Neutrophil (primary cell): ENCODE measurements at regions not wholly inside any gene's neighbourhood (a gene's known extent, or its start where the extent isn't known, plus 50 kb on each side); places are given as distances from the start of the nearest gene placed in this dataset.

Experiments used
- H3K27ac ChIP-seq: fragments of 200-600 bp; sonication (generic); 2 replicates; pipeline ENCODE4 v1.5.1; 2016; ENCODE audit warnings: mild to moderate bottlenecking, moderate library complexity
- H3K27me3 ChIP-seq: fragments of 200-600 bp; sonication (generic); 2 replicates; pipeline ENCODE4 v1.6.0; 2016; ENCODE audit warnings: mild to moderate bottlenecking
- H3K36me3 ChIP-seq: fragments of 200-600 bp; sonication (generic); 2 replicates; pipeline ENCODE4 v1.5.1; 2017
- H3K4me1 ChIP-seq, 2 experiments: fragments of 200-600 bp in 1 of 2; sonication (generic) in 1 of 2; 1 replicate in 1 of 2; 2 replicates in 1 of 2; pipeline versions ENCODE4 v1.5.1 to v1.6.1; 2013 to 2016; ENCODE audit warnings: low read depth in 1 of 2, low read length in 1 of 2, mild to moderate bottlenecking in 1 of 2, moderate library complexity in 1 of 2; ENCODE audit not compliant: control insufficient read depth in 1 of 2, insufficient read depth in 1 of 2
- H3K4me3 ChIP-seq, 2 experiments: fragments of 200-600 bp in 1 of 2; sonication (generic) in 1 of 2; 1 replicate in 1 of 2; 2 replicates in 1 of 2; pipeline ENCODE4 v1.5.1; 2013 to 2016; ENCODE audit warnings: low read depth in 1 of 2, low read length in 1 of 2, mild to moderate bottlenecking in 1 of 2, moderate library complexity in 1 of 2
- H3K9me3 ChIP-seq: fragments of 200-600 bp; sonication (generic); 2 replicates; pipeline ENCODE4 v1.5.1; 2016
- TF ChIP-seq, protein P1 (sequence below): fragments of 200-600 bp; sonication (generic); IDR thresholded peaks from 2 replicates; pipeline ENCODE4 v1.5.1; 2016; ENCODE audit warnings: antibody characterized with exemption

DNA sequence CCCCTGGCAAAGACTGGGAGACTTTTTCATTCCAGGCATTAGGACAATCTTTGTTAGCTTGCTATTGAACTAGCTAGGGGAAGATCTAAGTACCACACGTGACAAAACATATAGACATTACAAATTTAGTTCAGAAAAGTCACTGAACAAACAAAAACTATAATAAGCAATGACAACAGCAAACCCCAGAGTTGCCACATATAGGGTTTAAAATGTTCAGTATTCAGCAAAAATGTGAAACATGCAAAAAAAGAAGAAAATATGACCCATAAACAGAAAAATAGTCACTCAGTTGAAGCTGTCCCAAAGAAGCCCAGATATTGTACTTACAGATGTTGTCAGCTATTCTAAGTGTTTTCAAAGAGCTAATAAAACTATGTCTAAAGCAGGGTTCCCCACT lies 431.1 kb upstream of the CDH2 start:
- Histone ChIP-seq H3K27ac (no peak overlapping the region), H3K9me3 (no peaks in the 10 kb centered on the region), H3K4me1 (no peaks in the 10 kb centered on the region), H3K4me3 (no peak overlapping the region), H3K27me3 (no peaks in the 10 kb centered on the region), H3K36me3 (no peaks in the 10 kb centered on the region)
- TF ChIP-seq, protein P1, sequence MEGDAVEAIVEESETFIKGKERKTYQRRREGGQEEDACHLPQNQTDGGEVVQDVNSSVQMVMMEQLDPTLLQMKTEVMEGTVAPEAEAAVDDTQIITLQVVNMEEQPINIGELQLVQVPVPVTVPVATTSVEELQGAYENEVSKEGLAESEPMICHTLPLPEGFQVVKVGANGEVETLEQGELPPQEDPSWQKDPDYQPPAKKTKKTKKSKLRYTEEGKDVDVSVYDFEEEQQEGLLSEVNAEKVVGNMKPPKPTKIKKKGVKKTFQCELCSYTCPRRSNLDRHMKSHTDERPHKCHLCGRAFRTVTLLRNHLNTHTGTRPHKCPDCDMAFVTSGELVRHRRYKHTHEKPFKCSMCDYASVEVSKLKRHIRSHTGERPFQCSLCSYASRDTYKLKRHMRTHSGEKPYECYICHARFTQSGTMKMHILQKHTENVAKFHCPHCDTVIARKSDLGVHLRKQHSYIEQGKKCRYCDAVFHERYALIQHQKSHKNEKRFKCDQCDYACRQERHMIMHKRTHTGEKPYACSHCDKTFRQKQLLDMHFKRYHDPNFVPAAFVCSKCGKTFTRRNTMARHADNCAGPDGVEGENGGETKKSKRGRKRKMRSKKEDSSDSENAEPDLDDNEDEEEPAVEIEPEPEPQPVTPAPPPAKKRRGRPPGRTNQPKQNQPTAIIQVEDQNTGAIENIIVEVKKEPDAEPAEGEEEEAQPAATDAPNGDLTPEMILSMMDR = no peak

DNA sequence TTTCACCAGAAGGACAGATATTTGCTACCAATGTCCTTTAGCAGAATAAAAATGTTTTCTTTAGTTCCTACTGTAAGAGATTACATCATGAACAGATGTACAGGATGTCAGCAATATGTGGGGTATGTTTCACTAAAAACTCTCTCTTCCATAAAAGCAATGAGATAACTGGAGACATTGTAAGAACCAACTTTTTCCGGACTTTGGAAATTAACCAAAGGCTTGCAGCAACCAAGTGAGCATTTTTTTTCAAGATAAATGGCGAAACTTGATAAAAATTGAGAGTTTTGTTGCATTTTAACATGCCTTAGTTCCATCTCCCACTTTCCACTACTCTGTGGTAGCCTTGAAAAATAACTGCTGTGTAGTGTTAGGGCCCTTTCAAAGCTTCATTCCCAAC lies 429.8 kb upstream of the CDH2 start:
- Histone ChIP-seq H3K4me3 (no peak overlapping the region), H3K4me1 (no peaks in the 10 kb centered on the region)
- TF ChIP-seq, protein P1 = no peak

DNA sequence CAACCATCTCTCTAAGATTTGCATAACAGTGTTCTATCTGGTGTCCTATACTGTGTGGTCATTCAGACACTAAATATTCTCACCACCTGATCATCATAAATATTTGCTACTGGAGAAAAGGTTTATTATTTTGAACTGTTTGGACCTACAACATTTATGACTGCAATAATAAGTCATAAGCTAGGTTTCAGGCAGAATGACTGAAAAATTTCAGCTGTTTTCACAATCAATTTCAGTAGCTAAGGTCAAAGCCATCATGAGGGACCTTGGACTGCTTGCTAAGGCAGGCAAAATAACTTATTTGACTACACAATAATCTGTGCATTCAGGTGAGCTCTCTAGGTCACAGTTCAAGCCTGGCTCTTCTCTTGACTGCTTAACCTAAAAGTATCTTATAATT lies 425.5 kb upstream of the CDH2 start:
- no peaks in the 10 kb centered on the region for H3K9me3 ChIP-seq
- H3K27ac ChIP-seq = no peak overlapping the region
- no peaks in the 10 kb centered on the region for H3K27me3 ChIP-seq
- H3K4me3 ChIP-seq = no peak overlapping the region
- H3K36me3 ChIP-seq = no peaks in the 10 kb centered on the region
- TF ChIP-seq, protein P1 = no peak
- no peaks in the 10 kb centered on the region for H3K4me1 ChIP-seq

More for the DNA sequence above, 429.8 kb upstream of the CDH2 start:
- no peak overlapping the region for H3K27ac ChIP-seq
- H3K27me3 ChIP-seq = no peaks in the 10 kb centered on the region
- no peaks in the 10 kb centered on the region for H3K36me3 ChIP-seq
- H3K9me3 ChIP-seq = no peaks in the 10 kb centered on the region

DNA sequence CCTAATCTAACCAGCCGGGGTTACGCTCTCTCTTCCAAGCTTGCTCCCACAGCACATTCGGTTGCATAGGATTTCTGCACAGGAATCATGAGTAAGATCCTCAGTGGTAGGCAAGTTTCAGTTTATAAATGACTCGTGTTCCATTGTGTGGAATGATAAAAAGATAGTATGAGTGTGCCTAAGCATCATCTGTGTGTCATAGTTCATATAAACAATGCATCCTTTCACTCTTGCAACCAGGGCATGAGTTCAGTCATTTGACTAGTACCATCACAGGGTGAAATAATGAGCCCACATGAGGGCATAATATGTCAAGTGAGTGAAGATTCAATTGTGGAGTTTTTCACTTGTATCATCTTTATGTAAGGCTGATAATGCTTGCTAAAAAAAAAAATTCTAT lies 417.1 kb upstream of the CDH2 start:
- Histone ChIP-seq H3K36me3 (no peaks in the 10 kb centered on the region), H3K27me3 (no peaks in the 10 kb centered on the region), H3K4me3 (no peak overlapping the region), H3K4me1 (no peaks in the 10 kb centered on the region), H3K27ac (no peak overlapping the region), H3K9me3 (no peaks in the 10 kb centered on the region)
- TF ChIP-seq, protein P1 = no peak

DNA sequence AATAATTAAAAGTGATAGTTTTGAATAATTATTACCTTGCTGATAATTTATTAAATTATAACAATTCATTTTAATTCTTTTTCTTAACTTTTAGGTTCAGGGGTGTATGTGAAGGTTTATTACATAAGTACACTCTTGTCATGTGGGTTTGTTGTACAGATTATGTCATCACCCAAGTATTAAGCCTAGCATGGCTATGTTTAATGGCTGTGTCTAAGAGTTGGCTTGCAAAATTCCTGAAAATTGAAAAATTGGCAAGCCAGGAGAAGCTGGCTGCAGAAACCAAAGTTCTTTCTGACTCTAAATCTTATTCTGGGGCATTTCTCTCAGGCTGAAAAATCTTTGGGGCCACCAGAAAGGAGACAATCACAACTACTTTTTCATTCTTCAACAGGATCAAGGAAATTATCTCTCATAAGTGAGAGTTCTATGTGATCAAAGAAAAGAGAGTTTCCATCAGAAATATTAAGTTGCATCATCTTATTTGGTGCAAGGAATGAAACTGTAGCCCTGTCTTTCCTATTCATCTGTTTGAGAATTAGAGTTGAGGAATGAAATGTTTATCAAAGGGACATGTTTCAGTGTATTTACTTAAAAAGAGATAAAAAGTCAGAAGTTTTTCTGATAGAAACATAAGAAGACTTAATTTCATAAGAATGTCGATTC lies 412.1 kb upstream of the CDH2 start:
- Histone ChIP-seq H3K9me3 (no peaks in the 10 kb centered on the region), H3K4me1 (no peaks in the 10 kb centered on the region), H3K27me3 (no peaks in the 10 kb centered on the region), H3K36me3 (no peaks in the 10 kb centered on the region), H3K4me3 (no peak overlapping the region), H3K27ac (no peak overlapping the region)
- TF ChIP-seq, protein P1 = no peak
